Activated CD4-positive, alpha-beta T cell treated with anti-CD3 and anti-CD28 coated beads for 48 hours (primary cell): ENCODE measurements at regions not wholly inside any gene's neighbourhood (a gene's known extent, or its start where the extent isn't known, plus 50 kb on each side); places are given as distances from the start of the nearest gene placed in this dataset.

ENCODE experiments used
- DNase-seq: peaks from one replicate; pipeline ENCODE4 v3.0.0-alpha.2; 2020

GRCh38 chr20:60525397-60525796, 567.2 kb downstream of the CDH26 start:
- DNase-seq: no peak

GRCh38 chr20:60527656-60528055, 569.4 kb downstream of the CDH26 start:
- DNase-seq: no peak

- no peak for DNase-seq
Observed at GRCh38 chr20:60528141-60528540, 569.9 kb downstream of the CDH26 start.

GRCh38 chr20:60529149-60529548, 570.9 kb downstream of the CDH26 start:
- DNase-seq: no peak

- no peak for DNase-seq
Observed at GRCh38 chr20:60535211-60535610, 577.0 kb downstream of the CDH26 start.

GRCh38 chr20:60540591-60540990, 582.4 kb downstream of the CDH26 start:
- no peak for DNase-seq

- DNase-seq: no peak
Observed at GRCh38 chr20:60541991-60542390, 583.8 kb downstream of the CDH26 start.

- no peak for DNase-seq
Observed at GRCh38 chr20:60543598-60543997, 585.4 kb downstream of the CDH26 start.

GRCh38 chr20:60553095-60553494, 594.9 kb downstream of the CDH26 start:
- DNase-seq: no peak

- DNase-seq: no peak
Observed at GRCh38 chr20:60558486-60558885, 600.3 kb downstream of the CDH26 start.

GRCh38 chr20:60559462-60559861, 601.2 kb downstream of the CDH26 start:
- DNase-seq: no peak

GRCh38 chr20:60561052-60561451, 602.8 kb downstream of the CDH26 start:
- DNase-seq: no peak

GRCh38 chr20:60565083-60565482, 606.9 kb downstream of the CDH26 start:
- no peak for DNase-seq

- DNase-seq: no peak
Observed at GRCh38 chr20:60565551-60565950, 607.3 kb downstream of the CDH26 start.

- no peak for DNase-seq
Observed at GRCh38 chr20:60569116-60569515, 610.9 kb downstream of the CDH26 start.

GRCh38 chr20:60570481-60571277, 612.5 kb downstream of the CDH26 start:
- no peak for DNase-seq

- DNase-seq: no peak
Observed at GRCh38 chr20:60573003-60573680, 614.9 kb downstream of the CDH26 start.

GRCh38 chr20:60576236-60576635, 618.0 kb downstream of the CDH26 start:
- DNase-seq: no peak

GRCh38 chr20:60579941-60580515, 621.8 kb downstream of the CDH26 start:
- no peak for DNase-seq

GRCh38 chr20:60581606-60582115, 623.4 kb downstream of the CDH26 start:
- no peak for DNase-seq

- no peak for DNase-seq
Observed at GRCh38 chr20:60583741-60584140, 625.5 kb downstream of the CDH26 start.

GRCh38 chr20:60584221-60584620, 626.0 kb downstream of the CDH26 start:
- DNase-seq: no peak

GRCh38 chr20:60585651-60586050, 627.4 kb downstream of the CDH26 start:
- DNase-seq: no peak
